ENCODE measurements at regions not wholly inside any gene's neighbourhood (a gene's known extent, or its start where the extent isn't known, plus 50 kb on each side); places are given as distances from the start of the nearest gene placed in this dataset.

DNA sequence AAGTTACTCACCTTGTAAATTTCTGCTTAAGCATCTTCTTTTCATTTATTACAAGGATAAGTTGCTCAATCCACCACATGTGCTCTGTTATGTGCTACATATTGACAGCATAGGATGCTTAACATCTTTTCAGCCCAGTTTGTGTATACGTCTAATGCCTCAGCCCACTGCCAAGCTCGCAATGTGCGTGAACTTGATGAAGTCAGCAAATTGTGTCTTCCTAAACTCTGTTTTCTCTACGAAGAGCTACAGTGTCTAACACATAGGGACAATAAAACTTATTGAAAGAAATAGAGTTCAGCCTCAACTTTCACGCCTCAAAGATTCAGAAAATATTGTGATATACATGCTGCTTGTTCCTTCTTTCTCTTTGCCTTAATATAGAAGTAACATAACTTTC, 500.0 kb downstream of the TFAP2B start:
- TF ChIP-seq POLR2A (IDR thresholded peaks at IDR 0.05), result no peak
- TF ChIP-seq, protein P1, sequence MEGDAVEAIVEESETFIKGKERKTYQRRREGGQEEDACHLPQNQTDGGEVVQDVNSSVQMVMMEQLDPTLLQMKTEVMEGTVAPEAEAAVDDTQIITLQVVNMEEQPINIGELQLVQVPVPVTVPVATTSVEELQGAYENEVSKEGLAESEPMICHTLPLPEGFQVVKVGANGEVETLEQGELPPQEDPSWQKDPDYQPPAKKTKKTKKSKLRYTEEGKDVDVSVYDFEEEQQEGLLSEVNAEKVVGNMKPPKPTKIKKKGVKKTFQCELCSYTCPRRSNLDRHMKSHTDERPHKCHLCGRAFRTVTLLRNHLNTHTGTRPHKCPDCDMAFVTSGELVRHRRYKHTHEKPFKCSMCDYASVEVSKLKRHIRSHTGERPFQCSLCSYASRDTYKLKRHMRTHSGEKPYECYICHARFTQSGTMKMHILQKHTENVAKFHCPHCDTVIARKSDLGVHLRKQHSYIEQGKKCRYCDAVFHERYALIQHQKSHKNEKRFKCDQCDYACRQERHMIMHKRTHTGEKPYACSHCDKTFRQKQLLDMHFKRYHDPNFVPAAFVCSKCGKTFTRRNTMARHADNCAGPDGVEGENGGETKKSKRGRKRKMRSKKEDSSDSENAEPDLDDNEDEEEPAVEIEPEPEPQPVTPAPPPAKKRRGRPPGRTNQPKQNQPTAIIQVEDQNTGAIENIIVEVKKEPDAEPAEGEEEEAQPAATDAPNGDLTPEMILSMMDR (IDR thresholded peaks at IDR 0.05), result no peak

Measured in esophagus squamous epithelium (tissue), 4 donors.